NCI-H2227 treated with DMSO at 0.1 percent for 48 hours (cell line): ENCODE measurements at regions not wholly inside any gene's neighbourhood (a gene's known extent, or its start where the extent isn't known, plus 50 kb on each side); places are given as distances from the start of the nearest gene placed in this dataset.

ENCODE experiments used
- DNase-seq: peaks from one replicate; lab custom pipeline; 2025; lab: John Stamatoyannopoulos, UW

- peak; percentile 56 for DNase-seq
Observed at GRCh38 chr2:147133286-147133908, 711.4 kb upstream of the ACVR2A start.

GRCh38 chr2:147125145-147125544 lies 719.7 kb upstream of the ACVR2A start:
- no peak for DNase-seq

GRCh38 chr2:147122944-147123343 lies 721.9 kb upstream of the ACVR2A start:
- DNase-seq = no peak

GRCh38 chr2:147110962-147111361 lies 733.9 kb upstream of the ACVR2A start:
- no peak for DNase-seq

GRCh38 chr2:147110317-147110716 lies 734.5 kb upstream of the ACVR2A start:
- peak; percentile 5 for DNase-seq

GRCh38 chr2:147109291-147109690 lies 735.5 kb upstream of the ACVR2A start:
- DNase-seq = no peak

- DNase-seq = no peak
Observed at GRCh38 chr2:147108548-147108947, 736.3 kb upstream of the ACVR2A start.

- no peak for DNase-seq
Observed at GRCh38 chr2:147101941-147102790, 742.7 kb upstream of the ACVR2A start.

- no peak for DNase-seq
Observed at GRCh38 chr2:147100406-147101035, 744.3 kb upstream of the ACVR2A start.

- DNase-seq = no peak
Observed at GRCh38 chr2:147099845-147100244, 745.0 kb upstream of the ACVR2A start.

GRCh38 chr2:147098940-147099339 lies 745.9 kb upstream of the ACVR2A start:
- DNase-seq = no peak

GRCh38 chr2:147097747-147098146 lies 747.1 kb upstream of the ACVR2A start:
- DNase-seq = no peak

GRCh38 chr2:147096671-147097070 lies 748.2 kb upstream of the ACVR2A start:
- no peak for DNase-seq

GRCh38 chr2:147095376-147095775 lies 749.5 kb upstream of the ACVR2A start:
- DNase-seq = no peak

- no peak for DNase-seq
Observed at GRCh38 chr2:147094077-147094476, 750.8 kb upstream of the ACVR2A start.

- DNase-seq = no peak
Observed at GRCh38 chr2:147092266-147092665, 752.6 kb upstream of the ACVR2A start.

- no peak for DNase-seq
Observed at GRCh38 chr2:147091448-147091847, 753.4 kb upstream of the ACVR2A start.

GRCh38 chr2:147088871-147089270 lies 756.0 kb upstream of the ACVR2A start:
- DNase-seq = no peak

- DNase-seq = no peak
Observed at GRCh38 chr2:147086715-147087114, 758.1 kb upstream of the ACVR2A start.

GRCh38 chr2:147083664-147084063 lies 761.2 kb upstream of the ACVR2A start:
- DNase-seq = no peak

- DNase-seq = peak; percentile 59
Observed at GRCh38 chr2:147082850-147083522, 761.8 kb upstream of the ACVR2A start.

GRCh38 chr2:147081831-147082230 lies 763.0 kb upstream of the ACVR2A start:
- DNase-seq = no peak

- DNase-seq = no peak
Observed at GRCh38 chr2:147076634-147077033, 768.2 kb upstream of the ACVR2A start.
